Upper lobe of right lung (tissue), 1 donor: ENCODE measurements at regions not wholly inside any gene's neighbourhood (a gene's known extent, or its start where the extent isn't known, plus 50 kb on each side); places are given as distances from the start of the nearest gene placed in this dataset.

Experiments used
- ATAC-seq: fragments of 200-7000 bp; cut with Tn5 transposase; one replicate; pipeline ENCODE4 v1.9.1; 2020; ENCODE audit warnings: mild to moderate bottlenecking, moderate library complexity
- DNase-seq: peaks from one replicate; pipeline ENCODE4 v3.0.0-alpha.2; 2020
- H3K27ac ChIP-seq: fragments of 200-600 bp; one replicate; pipeline ENCODE4 v1.8.0; 2022
- H3K27me3 ChIP-seq: fragments of 200-600 bp; one replicate; pipeline ENCODE4 v1.8.0; 2022; ENCODE audit warnings: mild to moderate bottlenecking
- H3K36me3 ChIP-seq: fragments of 200-600 bp; one replicate; pipeline ENCODE4 v1.8.0; 2022
- H3K4me1 ChIP-seq: fragments of 200-600 bp; one replicate; pipeline ENCODE4 v1.8.0; 2022
- H3K4me3 ChIP-seq: fragments of 200-600 bp; one replicate; pipeline ENCODE4 v1.8.0; 2022; ENCODE audit warnings: mild to moderate bottlenecking
- H3K9me3 ChIP-seq: fragments of 200-600 bp; one replicate; pipeline ENCODE4 v1.8.0; 2022
- CTCF ChIP-seq: fragments of 200-600 bp; IDR thresholded peaks from one replicate; pipeline ENCODE4 v1.8.0; 2022; ENCODE audit warnings: antibody characterized with exemption
- intact Hi-C: fragments of 100-400 bp; cut with DNase I; formaldehyde crosslinking; loops from one replicate; pipeline ENCODE4 v1.11.0; 2022
- donor health status: DM: no; HTN: yes; CAD: no; lungs with severe emphysema.

- Histone ChIP-seq H3K4me1 (no peaks in the 10 kb centered on the region), H3K9me3 (no peaks in the 10 kb centered on the region), H3K4me3 (no peak overlapping the region), H3K36me3 (no peaks in the 10 kb centered on the region), H3K27me3 (no peaks in the 10 kb centered on the region), H3K27ac (no peak overlapping the region)
- ATAC-seq (no peak), DNase-seq (no peak)
- no peak for TF ChIP-seq CTCF
- intact Hi-C loops = no loop called here
Measured at GRCh38 chr10:36362257-36362656, 720.2 kb upstream of the FZD8 start.

DNA sequence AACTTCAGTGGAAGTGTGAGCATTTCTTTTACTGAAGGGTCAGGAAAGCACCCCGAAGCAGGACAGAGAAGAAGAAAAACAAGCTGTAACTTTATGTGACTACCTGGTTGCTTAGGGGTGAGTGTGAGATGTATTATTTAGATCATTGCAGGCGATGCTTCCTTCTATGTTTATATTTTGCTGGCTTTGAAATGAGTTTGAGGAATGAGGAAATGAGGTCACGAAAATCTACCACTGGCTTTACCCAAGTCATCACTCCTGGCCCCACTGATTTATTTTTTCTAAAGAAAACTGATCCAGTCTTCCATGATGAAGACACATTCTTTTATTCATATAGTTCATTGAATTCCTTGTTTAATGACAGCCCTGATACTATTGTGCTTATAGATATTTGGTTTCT lies 716.6 kb upstream of the FZD8 start:
- ATAC-seq (no peak), DNase-seq (no peak)
- Histone ChIP-seq H3K36me3 (no peaks in the 10 kb centered on the region), H3K27me3 (no peaks in the 10 kb centered on the region), H3K4me1 (no peaks in the 10 kb centered on the region), H3K9me3 (no peaks in the 10 kb centered on the region), H3K27ac (no peak overlapping the region), H3K4me3 (no peak overlapping the region)
- TF ChIP-seq CTCF = no peak
- intact Hi-C loops = no loop called here

DNA sequence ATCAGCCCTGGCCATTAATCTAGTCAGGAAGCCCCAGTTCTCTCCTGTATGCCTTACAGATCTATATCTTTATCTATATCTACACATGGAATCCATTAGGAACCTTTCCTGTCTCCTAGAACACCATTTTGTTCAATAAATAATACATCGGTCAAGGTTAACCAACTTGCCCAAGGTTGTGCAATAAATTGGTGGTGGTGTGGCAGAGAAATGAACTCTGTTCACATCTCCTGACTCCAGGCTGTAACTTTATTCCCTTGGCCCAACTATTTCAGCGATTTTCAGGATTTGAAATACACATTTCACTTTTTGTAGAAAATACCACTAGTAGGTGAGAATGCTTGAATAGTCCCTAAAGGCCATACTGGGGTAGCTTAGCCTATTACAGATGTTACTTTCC lies 712.5 kb upstream of the FZD8 start:
- Histone ChIP-seq H3K36me3 (no peaks in the 10 kb centered on the region), H3K27me3 (no peaks in the 10 kb centered on the region), H3K27ac (no peak overlapping the region), H3K4me3 (no peak overlapping the region), H3K4me1 (no peaks in the 10 kb centered on the region), H3K9me3 (no peaks in the 10 kb centered on the region)
- no peak for DNase-seq
- TF ChIP-seq CTCF = no peak
- ATAC-seq = no peak
- intact Hi-C loops = no loop called here

DNA sequence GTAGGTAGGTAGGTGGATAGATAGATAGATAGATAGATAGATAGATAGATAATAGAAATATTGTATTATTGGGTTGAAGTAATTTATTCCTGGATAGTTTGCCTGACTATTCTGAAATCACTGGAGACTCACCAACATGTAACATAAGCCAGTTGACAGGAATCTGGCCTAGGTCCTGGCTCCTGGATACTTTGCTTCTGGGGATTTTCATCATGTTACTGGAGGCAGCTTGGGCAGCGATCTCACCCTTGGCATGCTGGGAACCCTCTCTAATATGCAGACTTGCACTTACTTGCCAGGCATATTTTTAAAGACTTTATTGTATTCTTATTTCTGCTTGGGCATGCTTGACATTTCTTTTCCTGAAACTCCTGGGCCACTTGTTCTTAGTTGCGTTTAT lies 709.1 kb upstream of the FZD8 start:
- Histone ChIP-seq H3K27me3 (no peaks in the 10 kb centered on the region), H3K36me3 (no peaks in the 10 kb centered on the region), H3K4me1 (no peaks in the 10 kb centered on the region), H3K4me3 (no peak overlapping the region), H3K9me3 (no peaks in the 10 kb centered on the region), H3K27ac (no peak overlapping the region)
- DNase-seq (no peak), ATAC-seq (no peak)
- no peak for TF ChIP-seq CTCF
- intact Hi-C loops = no loop called here

DNA sequence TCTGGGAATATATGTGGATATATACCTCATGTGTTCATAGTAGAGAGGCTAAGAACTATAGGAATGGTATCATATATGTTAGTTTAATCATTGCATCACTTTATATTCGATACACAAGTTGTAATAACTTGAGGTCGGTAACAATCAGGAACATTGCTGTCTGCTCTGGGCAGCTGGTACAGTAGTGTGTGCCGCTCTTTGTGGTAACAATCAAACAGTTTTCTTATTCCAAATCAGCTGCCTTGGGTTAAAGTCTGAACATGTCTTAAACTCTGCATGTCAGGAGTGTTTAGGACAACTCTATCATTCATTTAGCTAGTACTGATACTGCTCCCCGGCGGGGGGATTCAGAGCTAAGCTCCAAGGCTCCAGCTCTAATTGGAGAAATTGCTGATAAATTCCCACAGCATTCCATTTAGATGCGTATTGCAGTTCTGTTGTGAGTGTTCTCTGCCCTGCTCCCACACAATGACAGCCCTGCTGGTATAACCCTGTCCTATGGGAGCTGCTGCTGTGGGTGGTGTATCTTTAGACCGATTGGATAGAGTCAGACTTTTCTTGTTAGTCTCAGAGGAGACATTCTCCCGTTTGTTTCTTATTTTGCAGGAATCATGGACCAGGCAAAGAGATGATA lies 707.5 kb upstream of the FZD8 start:
- H3K27ac ChIP-seq = no peak overlapping the region
- ATAC-seq (no peak), DNase-seq (no peak)

More for the DNA sequence above, 707.5 kb upstream of the FZD8 start:
- intact Hi-C loops = no loop called here
- Histone ChIP-seq H3K27me3 (no peaks in the 10 kb centered on the region), H3K4me1 (no peaks in the 10 kb centered on the region), H3K9me3 (no peaks in the 10 kb centered on the region), H3K36me3 (no peaks in the 10 kb centered on the region), H3K4me3 (no peak overlapping the region)
- no peak for TF ChIP-seq CTCF
